K562 (cell line): ENCODE measurements at regions not wholly inside any gene's neighbourhood (a gene's known extent, or its start where the extent isn't known, plus 50 kb on each side); places are given as distances from the start of the nearest gene placed in this dataset.

Source experiments
- ATAC-seq: fragments of 200-7000 bp; cut with Tn5 transposase; 3 replicates; pipeline ENCODE4 v1.9.1; 2020; ENCODE audit warnings: moderate library complexity
- BruUV-seq: library from RNA; stranded (reverse); fragments of 400-500 nt; replicated peaks from 2 replicates; lab custom pipeline; 2021; lab: Mats Ljungman, UMichigan
- CTCF ChIA-PET: fragments of 300-600 bp; formaldehyde crosslinking; extraction: SDS; loops from one replicate; lab custom pipeline; 2021; ENCODE audit warnings: low intra/inter-chr PET ratio; lab: Yijun Ruan, JAX
- POLR2A ChIA-PET: fragments of 300-600, 350-650 bp; sonication (Branson Sonifier 250); formaldehyde crosslinking; extraction: SDS; loops from one replicate; lab custom pipeline; 2021; ENCODE audit warnings: antibody characterized with exemption, inconsistent platforms; lab: Yijun Ruan, JAX
- DNase-seq, 4 experiments: peaks; one replicate each; pipeline versions ENCODE4 v3.0.0 to v3.0.0-alpha.2; 2011 to 2018; ENCODE audit warnings: low spot score in 3 of 4, mixed read lengths in 3 of 4; ENCODE audit errors: extremely low read depth in 1 of 4
- FAIRE-seq: peaks from 2 replicates; lab custom pipeline; 2011; peaks lifted over from hg19 to GRCh38; lab: Jason Lieb, UNC
- H2AFZ ChIP-seq: 2 replicates; pipeline ENCODE4 v1.6.0; 2011; ENCODE audit warnings: low read depth, low read length, control low read depth, inconsistent platforms
- H3K27ac ChIP-seq: fragments of 200-600 bp; 3 replicates; pipeline ENCODE4 v1.8.0; 2011; ENCODE audit warnings: low read depth, mild to moderate bottlenecking, control low read depth, inconsistent platforms, low read length, moderate library complexity, mixed read lengths; ENCODE audit errors: extremely low read depth
- H3K27me3 ChIP-seq, 2 experiments: fragments of 300-600 bp in 1 of 2; 2 replicates in 1 of 2; 3 replicates in 1 of 2; pipeline versions ENCODE4 v1.6.0 to v1.8.0; 2011; ENCODE audit warnings: inconsistent platforms in 2 of 2, low read length in 2 of 2, mild to moderate bottlenecking in 1 of 2, mixed read lengths in 1 of 2, moderate library complexity in 1 of 2; ENCODE audit not compliant: control insufficient read depth in 2 of 2, insufficient read depth in 2 of 2
- H3K36me3 ChIP-seq: fragments of 300-600 bp; 3 replicates; pipeline ENCODE4 v1.8.0; 2011; ENCODE audit warnings: mild to moderate bottlenecking, low read length, inconsistent platforms; ENCODE audit not compliant: control insufficient read depth, insufficient read depth
- H3K4me1 ChIP-seq, 2 experiments: fragments of 200-600 bp in 1 of 2; replicated peaks in 1 of 2; 2 replicates in 1 of 2; 3 replicates in 1 of 2; pipeline versions ENCODE4 v1.5.1 to v1.8.0; 2011; ENCODE audit warnings: inconsistent platforms in 2 of 2, low read length in 2 of 2, mild to moderate bottlenecking in 1 of 2, mixed read lengths in 1 of 2, moderate library complexity in 1 of 2; ENCODE audit not compliant: control insufficient read depth in 2 of 2, insufficient read depth in 2 of 2
- H3K4me2 ChIP-seq: 2 replicates; pipeline ENCODE4 v1.6.1; 2011; ENCODE audit warnings: low read length, control low read depth, inconsistent platforms, mixed read lengths; ENCODE audit not compliant: insufficient read depth
- H3K4me3 ChIP-seq: fragments of 200-600 bp; sonication (generic), shearing (Covaris generic); 2 replicates; pipeline ENCODE4 v1.5.1; 2016; ENCODE audit warnings: control low read depth, inconsistent platforms
- H3K79me2 ChIP-seq: fragments of 200-600 bp; 3 replicates; pipeline ENCODE4 v1.8.0; 2011; ENCODE audit warnings: low read length, inconsistent platforms; ENCODE audit not compliant: control insufficient read depth, insufficient read depth
- H3K9ac ChIP-seq, 2 experiments: 2 replicates each; pipeline versions ENCODE4 v1.6.0 to v1.6.1; 2011; ENCODE audit warnings: low read depth in 2 of 2, low read length in 2 of 2, control low read depth in 1 of 2, inconsistent platforms in 1 of 2, mild to moderate bottlenecking in 1 of 2, mixed read lengths in 1 of 2; ENCODE audit not compliant: insufficient read depth in 1 of 2
- H3K9me1 ChIP-seq: one replicate; pipeline ENCODE4 v1.6.0; 2011; ENCODE audit warnings: inconsistent platforms, mild to moderate bottlenecking, low read length, moderate library complexity; ENCODE audit not compliant: control insufficient read depth, insufficient read depth
- H3K9me3 ChIP-seq: replicated peaks from 2 replicates; pipeline ENCODE4 v1.5.1; 2011; ENCODE audit warnings: low read depth, low read length, inconsistent platforms; ENCODE audit not compliant: control insufficient read depth, insufficient read depth
- H4K20me1 ChIP-seq: replicated peaks from 2 replicates; pipeline ENCODE4 v1.6.1; 2011; ENCODE audit warnings: low read length, inconsistent platforms, mixed read lengths; ENCODE audit not compliant: control insufficient read depth, insufficient read depth
- ARHGAP35 ChIP-seq: fragments of 450-650 bp; IDR thresholded peaks from 2 replicates; pipeline ENCODE4 v1.6.1; 2018; ENCODE audit not compliant: partially characterized antibody
- CEBPB ChIP-seq: fragments of 450-650 bp; IDR thresholded peaks from 2 replicates; pipeline ENCODE4 v1.6.1; 2016; ENCODE audit warnings: missing genetic modification characterization, missing compliant biosample characterization
- ETV6 ChIP-seq, 3 experiments: fragments of 150-350 bp in 1 of 3; sonication (generic) in 1 of 3; formaldehyde crosslinking in 1 of 3; IDR thresholded peaks; 2 replicates each; pipeline versions ENCODE4 v1.6.1 to v1.8.0; 2014 to 2022; ENCODE audit warnings: borderline replicate concordance in 2 of 3, low read depth in 2 of 3, antibody characterized with exemption in 1 of 3, low read length in 1 of 3, mild to moderate bottlenecking in 1 of 3, missing genetic modification reagents in 1 of 3
- POLR2H ChIP-seq: IDR thresholded peaks from 2 replicates; pipeline ENCODE4 v1.6.1; 2016; ENCODE audit warnings: missing genetic modification characterization, low read depth, mild to moderate bottlenecking, control low read depth, missing compliant biosample characterization, moderate library complexity
- PRPF4 ChIP-seq: fragments of 200-400 bp; formaldehyde crosslinking; IDR thresholded peaks from one replicate; pipeline ENCODE4 v1.6.1; 2017; ENCODE audit warnings: low read length, low read depth, mild to moderate bottlenecking; ENCODE audit not compliant: insufficient read depth, poor library complexity, severe bottlenecking
- PTTG1 ChIP-seq: fragments of 450-650 bp; IDR thresholded peaks from 2 replicates; pipeline ENCODE4 v1.6.1; 2016; ENCODE audit warnings: low read depth, mild to moderate bottlenecking, missing genetic modification characterization, missing compliant biosample characterization
- SETDB1 ChIP-seq: IDR thresholded peaks from one replicate; pipeline ENCODE4 v1.6.1; 2012; ENCODE audit warnings: low read length, control low read depth, inconsistent platforms
- SNAPC5 ChIP-seq: fragments of 250-450 bp; sonication (Bioruptor Pico); IDR thresholded peaks from 2 replicates; pipeline ENCODE4 v1.8.0; 2021; ENCODE audit warnings: moderate library complexity, mild to moderate bottlenecking, inconsistent platforms
- ZNF79 ChIP-seq: fragments of 250-450 bp; sonication (Bioruptor Pico); IDR thresholded peaks from 2 replicates; pipeline ENCODE4 v1.4.0; 2020; ENCODE audit warnings: low read depth, mild to moderate bottlenecking, moderate library complexity
- WGBS: fragments of 100-300 bp; shearing (Covaris generic); methylation state at CpG from one replicate; pipeline ENCODE4 v1.1.6; 2016; ENCODE audit warnings: low coverage, mixed read lengths; ENCODE audit not compliant: insufficient coverage; ENCODE audit errors: missing lambda C conversion rate; 5-methylcytosine and 5-hydroxymethylcytosine counted together
- in situ Hi-C: fragments of 300-500 bp; cut with MboI; formaldehyde crosslinking; loops from 4 replicates; pipeline ENCODE4 v1.15.0; 2018; ENCODE audit warnings: inconsistent platforms, mixed read lengths
- intact Hi-C: fragments of 100-400 bp; cut with micrococcal nuclease; formaldehyde crosslinking; loops from 2 replicates; pipeline ENCODE4 v1.14.2; 2022

GRCh38 chr16:85356157-85356556 is 243.9 kb upstream of the CIBAR2 start:
- in situ Hi-C loops (no loop called here), intact Hi-C loops (no loop called here)
- no peak for DNase-seq
- Histone ChIP-seq H3K4me2 (no peak overlapping the region), H3K4me3 (no peak overlapping the region), H3K27ac (no peak overlapping the region), H3K9me1 (peaks cover 3% of the 10 kb centered on the region), H3K9me3 (no peaks in the 10 kb centered on the region; the same call in 1 of the 2 replicates), H3K27me3 (no peaks in the 10 kb centered on the region), H2AFZ (no peak overlapping the region), H3K36me3 (no peaks in the 10 kb centered on the region), H4K20me1 (no peaks in the 10 kb centered on the region), H3K79me2 (peaks cover 14% of the 10 kb centered on the region), H3K4me1 (peaks cover 46 to 75% of the 10 kb centered on the region in 2 experiments), H3K9ac (no peak overlapping the region; a peak in 1 of 4 replicates)
- 89% methylated on average over 17 of the region's 17 CpGs for WGBS
- no peak for TF ChIP-seq ZNF79 (CRISPR knock-in tag)
- TF ChIP-seq ARHGAP35: no peak
- no peak for TF ChIP-seq ETV6 (IDR thresholded peaks at IDR 0.05; ENCODE audit: borderline replicate concordance in 1 of 2, low read depth in 2 of 2, low read length in 1 of 2)
- no peak for TF ChIP-seq ETV6 (CRISPR knock-in tag; IDR thresholded peaks at IDR 0.05; ENCODE audit: borderline replicate concordance)
- TF ChIP-seq CEBPB (tag): no peak
- POLR2A ChIA-PET: interaction anchor here (1.1 to 1.4 kb wide), 2 partner anchors 8 to 9 kb away, joined by 3 read pairs; no protein-coding TSS in a partner anchor
- CTCF ChIA-PET: interaction anchor here (1.2 kb wide), 1 partner anchor 9 kb away, joined by 5 read pairs; no protein-coding TSS in a partner anchor
- no peak for FAIRE-seq
- no peak for ATAC-seq
- BruUV-seq: no TSS peak

GRCh38 chr16:85357323-85357722 is 245.1 kb upstream of the CIBAR2 start:
- 91% methylated on average over 12 of the region's 12 CpGs for WGBS
- no peaks in the 10 kb centered on the region for H3K36me3 ChIP-seq
- ATAC-seq: no peak
- no peak overlapping the region for H3K4me3 ChIP-seq
- no peak overlapping the region for H3K27ac ChIP-seq
- intact Hi-C loops: no loop called here
- POLR2A ChIA-PET: interaction anchor here (1.1 kb wide), 1 partner anchor 10 kb away, joined by 3 read pairs; no protein-coding TSS in a partner anchor
- no peak for TF ChIP-seq SETDB1
- no peak for TF ChIP-seq PRPF4
- no peak for TF ChIP-seq PTTG1 (tag)
- TF ChIP-seq POLR2H (tag): no peak
- TF ChIP-seq SNAPC5 (CRISPR knock-in tag): no peak
- no peaks in the 10 kb centered on the region for H3K27me3 ChIP-seq
- H3K9me3 ChIP-seq: no peaks in the 10 kb centered on the region; the same call in 1 of the 2 replicates
- H3K4me1 ChIP-seq: peaks cover 55 to 86% of the 10 kb centered on the region in 2 experiments
- FAIRE-seq: no peak
- no TSS peak for BruUV-seq
- CTCF ChIA-PET: no interaction called here
- no peaks in the 10 kb centered on the region for H4K20me1 ChIP-seq
- H3K79me2 ChIP-seq: peaks cover 14% of the 10 kb centered on the region
- in situ Hi-C loops: no loop called here
- peak overlapping the region in 1 of 2 experiments; percentile 66; a peak in 2 of 4 replicates for H3K9ac ChIP-seq
- H3K4me2 ChIP-seq: no peak overlapping the region
- peaks cover 3% of the 10 kb centered on the region for H3K9me1 ChIP-seq
- no peak overlapping the region for H2AFZ ChIP-seq
- DNase-seq: no peak
